ENCODE measurements at regions not wholly inside any gene's neighbourhood (a gene's known extent, or its start where the extent isn't known, plus 50 kb on each side); places are given as distances from the start of the nearest gene placed in this dataset.
"Not testable (repeated sequence)": the region's sequence is repeated elsewhere in the genome, so short reads cannot be mapped to it uniquely, and the experiment has no call there.

DNA sequence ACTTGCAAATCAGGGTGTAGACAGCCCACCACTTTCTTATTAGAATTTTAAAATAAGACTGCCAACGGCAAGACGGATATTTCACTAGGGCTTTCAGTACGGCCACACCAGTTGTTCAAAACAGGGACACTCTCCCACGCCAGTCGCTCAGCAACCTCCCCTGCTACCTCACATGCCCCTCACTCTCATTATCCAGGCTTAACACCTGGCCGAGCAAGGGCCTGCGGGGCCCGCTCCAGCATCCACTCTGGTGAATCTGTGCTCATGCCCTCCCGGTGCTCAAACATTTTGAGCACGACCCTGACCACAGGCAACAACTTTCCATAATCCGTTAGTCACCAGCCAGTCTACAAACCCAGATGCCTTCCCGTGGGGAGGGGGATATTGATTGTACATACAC, 209.5 kb downstream of the NPIPA8 start:
- TF ChIP-seq, protein P1, sequence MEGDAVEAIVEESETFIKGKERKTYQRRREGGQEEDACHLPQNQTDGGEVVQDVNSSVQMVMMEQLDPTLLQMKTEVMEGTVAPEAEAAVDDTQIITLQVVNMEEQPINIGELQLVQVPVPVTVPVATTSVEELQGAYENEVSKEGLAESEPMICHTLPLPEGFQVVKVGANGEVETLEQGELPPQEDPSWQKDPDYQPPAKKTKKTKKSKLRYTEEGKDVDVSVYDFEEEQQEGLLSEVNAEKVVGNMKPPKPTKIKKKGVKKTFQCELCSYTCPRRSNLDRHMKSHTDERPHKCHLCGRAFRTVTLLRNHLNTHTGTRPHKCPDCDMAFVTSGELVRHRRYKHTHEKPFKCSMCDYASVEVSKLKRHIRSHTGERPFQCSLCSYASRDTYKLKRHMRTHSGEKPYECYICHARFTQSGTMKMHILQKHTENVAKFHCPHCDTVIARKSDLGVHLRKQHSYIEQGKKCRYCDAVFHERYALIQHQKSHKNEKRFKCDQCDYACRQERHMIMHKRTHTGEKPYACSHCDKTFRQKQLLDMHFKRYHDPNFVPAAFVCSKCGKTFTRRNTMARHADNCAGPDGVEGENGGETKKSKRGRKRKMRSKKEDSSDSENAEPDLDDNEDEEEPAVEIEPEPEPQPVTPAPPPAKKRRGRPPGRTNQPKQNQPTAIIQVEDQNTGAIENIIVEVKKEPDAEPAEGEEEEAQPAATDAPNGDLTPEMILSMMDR (IDR thresholded peaks at IDR 0.05 in 4 of 5, conservative IDR thresholded peaks at IDR 0.05 in 1 of 5) = not testable (repeated sequence)
- not testable (repeated sequence) for TF ChIP-seq POLR2A (IDR thresholded peaks at IDR 0.05)
